NCI-H2081 treated with DMSO at 0.1 percent for 48 hours (cell line): ENCODE measurements at regions not wholly inside any gene's neighbourhood (a gene's known extent, or its start where the extent isn't known, plus 50 kb on each side); places are given as distances from the start of the nearest gene placed in this dataset.

ENCODE experiments used
- DNase-seq: peaks from one replicate; lab custom pipeline; 2025; lab: John Stamatoyannopoulos, UW

DNA sequence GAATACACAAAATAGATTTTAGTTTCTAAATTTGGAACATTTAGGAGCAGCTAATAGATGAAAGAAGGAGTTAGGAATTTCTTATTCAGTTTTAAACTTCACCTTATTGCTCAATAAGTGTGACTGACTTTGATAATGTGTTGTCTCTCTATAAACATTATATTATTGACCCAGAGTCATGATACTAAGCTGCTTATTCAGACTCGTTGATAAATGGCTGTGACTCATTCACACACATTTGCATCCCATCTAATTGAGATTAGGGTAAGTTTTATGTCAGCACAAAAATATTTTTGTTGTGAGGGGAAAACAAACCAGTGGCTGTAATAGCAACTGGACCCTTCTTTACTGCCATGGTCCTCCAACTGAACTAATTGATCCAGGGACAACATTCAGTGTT, 137.6 kb downstream of the GOLIM4 start:
- DNase-seq: no peak

DNA sequence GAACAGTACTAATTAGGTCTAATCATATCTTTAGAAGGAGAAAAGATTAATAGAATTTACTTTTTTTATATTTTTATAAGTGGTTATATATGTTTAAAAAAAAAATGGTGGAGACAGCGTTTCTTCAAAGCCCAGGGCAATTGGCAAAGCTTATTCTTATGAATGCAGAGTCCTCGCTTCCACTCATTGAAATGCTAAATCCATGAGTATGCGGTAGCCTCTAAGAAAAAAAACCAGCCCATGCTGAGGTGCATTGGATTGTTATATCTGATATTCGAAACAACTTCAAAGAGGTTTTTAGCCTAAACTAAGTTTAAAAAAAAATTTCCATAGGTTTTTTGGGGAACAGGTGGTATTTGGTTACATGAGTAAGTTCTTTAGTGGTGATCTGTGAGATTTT, 142.8 kb downstream of the GOLIM4 start:
- no peak for DNase-seq

DNA sequence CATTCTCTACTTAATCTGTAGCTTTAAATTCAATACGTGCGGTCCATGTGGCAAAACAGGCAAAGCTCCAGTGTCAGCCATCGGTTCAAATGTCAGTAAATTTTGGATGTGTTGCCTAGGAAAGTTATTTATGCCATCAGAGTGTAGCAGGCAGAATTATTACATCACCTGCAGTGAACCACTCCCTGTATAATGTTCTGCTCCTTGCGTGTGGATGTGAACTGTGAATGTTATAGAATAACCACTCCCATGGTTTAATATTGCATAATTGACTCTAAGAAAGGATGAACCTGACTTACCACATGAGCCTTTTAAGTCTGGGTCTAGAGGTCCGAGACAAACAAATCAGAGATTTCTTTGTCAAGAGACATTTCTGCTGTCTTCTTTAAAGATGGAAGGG, 145.5 kb downstream of the GOLIM4 start:
- no peak for DNase-seq

DNA sequence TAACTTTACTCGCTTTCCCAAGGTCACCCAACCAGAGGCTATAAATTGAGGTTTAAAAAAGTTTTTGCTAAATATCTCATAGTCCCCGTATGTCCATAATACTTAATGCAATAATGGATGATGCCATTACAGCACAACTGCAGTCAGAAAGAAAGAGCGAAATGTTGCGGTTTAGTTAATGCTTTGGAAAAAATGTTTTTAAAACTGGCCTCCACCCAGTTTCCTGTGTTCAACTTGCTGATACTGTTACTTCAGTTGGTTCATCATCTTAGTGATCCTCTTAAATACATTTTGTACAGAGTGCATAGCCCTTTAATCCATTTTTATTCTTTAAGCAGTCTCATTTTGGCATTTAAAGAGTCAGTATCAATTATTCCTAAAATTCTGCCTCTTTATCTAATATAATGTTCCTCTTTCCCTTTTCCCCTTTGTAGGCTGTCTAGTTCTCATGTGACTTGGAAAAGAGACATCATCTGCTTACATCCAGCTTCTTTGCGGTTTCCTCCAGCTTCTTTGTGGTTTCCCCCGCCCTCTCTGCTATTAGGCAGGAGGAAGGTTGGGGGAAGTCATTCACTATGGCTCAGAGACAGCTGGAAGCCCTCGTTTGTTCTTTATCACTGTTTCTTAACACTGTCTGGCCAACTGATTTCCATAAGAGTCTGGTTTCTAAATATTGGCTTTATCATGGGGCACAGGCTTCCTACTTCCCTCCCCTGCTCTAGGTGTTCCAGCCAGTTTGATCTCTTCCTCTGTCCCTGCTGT, 154.3 kb downstream of the GOLIM4 start:
- no peak for DNase-seq

DNA sequence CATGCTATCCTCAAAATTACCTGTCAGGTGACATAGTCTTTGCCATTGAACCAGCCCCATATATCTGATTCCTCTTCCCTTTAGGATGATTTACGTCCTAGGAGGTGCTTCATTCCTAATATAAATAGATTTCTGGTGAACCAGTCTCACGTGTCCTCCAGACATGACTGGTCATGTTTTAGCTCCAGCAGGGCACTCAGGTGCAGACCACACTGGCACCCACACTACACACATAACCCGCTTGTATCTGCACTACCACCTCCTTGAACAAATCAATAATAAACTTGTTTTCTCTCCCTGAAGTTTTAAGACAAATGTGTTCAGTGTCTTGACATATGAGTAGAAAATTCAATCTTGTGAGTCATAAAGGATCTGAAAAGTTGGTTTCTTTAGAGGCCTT, 155.5 kb downstream of the GOLIM4 start:
- DNase-seq: no peak

DNA sequence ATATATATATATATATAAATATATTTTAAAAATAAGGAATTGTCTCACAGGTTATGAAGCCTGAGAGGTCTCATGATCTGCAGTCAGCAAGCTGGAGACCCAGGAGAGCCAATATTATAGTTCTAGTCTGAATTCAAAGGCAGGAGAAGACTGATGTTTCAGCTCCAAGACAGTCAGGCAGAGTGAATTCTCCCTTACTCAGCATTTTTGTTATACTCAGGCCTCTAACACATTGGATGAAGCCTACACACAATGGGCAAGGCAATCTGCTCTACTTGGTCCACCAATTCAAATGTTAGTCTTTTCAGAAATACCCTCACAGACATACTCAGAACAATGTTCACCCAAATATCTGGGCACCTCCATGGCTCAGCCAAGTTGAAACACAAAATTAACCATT, 157.2 kb downstream of the GOLIM4 start:
- no peak for DNase-seq

DNA sequence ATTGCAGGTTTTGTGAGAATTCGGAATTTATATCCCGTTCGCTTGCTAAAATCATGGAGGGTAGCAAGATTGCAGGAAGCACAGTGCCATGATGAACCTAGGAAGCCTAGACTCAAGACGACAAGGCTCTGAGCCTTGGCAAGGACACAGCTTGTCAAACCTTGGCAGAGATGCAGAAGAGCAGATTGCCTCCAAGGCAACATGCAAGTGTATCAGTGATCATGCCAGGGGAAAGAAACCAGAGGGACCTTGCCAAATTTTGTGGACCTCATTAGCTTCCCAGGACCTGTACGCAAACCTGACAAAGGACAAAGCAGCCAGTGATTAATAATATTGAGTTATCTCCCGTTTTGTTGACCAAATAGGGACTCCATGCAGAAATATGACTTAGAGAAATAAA, 159.7 kb downstream of the GOLIM4 start:
- peak; percentile 29 for DNase-seq

DNA sequence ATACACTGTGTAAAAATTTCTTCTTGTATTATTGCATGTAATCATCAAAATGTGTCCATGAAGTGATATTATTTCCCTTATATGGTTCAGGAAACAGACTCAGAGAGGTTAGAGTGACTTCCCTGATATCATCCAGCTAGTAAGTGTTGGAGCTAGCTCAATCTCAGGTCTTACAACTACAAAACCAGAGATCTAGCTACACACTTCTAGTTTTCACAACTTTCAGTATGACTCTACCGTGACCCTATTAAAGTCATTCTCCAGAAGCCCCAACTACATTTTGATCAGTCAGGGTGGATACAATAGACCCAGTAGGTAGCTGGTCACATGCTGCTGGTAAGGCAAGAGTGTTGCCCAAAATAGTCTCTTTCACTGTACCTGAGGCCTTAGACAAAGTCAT, 165.3 kb downstream of the GOLIM4 start:
- DNase-seq: no peak

DNA sequence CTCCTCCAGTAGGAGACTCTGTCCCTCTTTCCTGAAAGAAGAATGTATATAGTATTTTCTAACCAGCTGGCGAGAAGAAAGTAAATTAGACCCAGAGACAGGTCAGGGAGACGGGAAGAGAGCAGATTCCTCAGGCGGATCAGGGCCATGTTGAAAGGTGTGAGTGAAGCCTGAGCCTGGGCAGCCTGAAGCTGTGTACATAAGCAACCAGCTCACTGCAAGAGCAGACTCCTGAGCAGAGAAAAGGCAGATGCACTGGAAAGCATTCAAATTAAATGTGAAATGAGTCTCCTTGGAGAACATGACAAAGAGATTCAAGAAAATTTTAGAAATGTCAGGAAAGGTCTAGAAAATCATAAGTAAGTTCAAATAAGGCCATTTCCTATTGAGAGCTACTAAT, 165.8 kb downstream of the GOLIM4 start:
- DNase-seq: no peak

DNA sequence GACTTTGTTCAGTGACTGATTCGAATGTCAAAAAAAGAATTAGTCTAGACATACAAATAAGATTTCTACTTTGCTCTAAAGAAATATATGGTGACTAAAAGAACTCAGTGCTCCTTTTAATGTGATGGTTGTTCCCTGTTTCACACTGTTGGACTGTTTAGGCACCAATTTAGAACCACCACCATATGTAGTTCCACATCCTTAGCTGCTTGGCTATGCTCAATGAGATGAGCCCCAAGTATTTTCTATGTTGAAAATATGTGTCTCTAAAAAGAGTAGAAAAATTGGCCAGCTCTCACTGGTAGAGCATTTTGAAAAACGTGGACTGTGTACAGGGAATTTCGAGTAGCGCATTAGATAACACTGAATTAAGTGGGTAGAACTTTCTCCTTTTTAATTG, 167.3 kb downstream of the GOLIM4 start:
- DNase-seq: no peak

DNA sequence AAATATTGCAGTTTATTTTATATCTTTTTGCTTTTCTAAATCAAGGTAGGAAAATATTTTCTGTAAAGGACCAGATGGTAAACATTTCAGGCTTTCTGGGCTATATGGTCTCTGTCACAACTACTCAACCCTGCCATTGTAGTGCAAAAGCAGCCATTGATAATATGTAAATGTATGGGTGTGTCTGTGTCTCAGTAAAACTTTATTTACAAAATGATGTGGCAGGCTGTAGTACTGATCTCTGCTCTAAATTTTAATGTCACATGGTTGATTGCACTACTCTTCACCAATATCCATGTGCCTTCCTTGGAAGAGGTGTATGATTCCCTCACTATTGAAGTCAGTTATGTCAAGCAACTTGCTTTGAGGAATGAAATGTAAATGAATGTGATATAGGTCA, 175.0 kb downstream of the GOLIM4 start:
- DNase-seq: no peak

DNA sequence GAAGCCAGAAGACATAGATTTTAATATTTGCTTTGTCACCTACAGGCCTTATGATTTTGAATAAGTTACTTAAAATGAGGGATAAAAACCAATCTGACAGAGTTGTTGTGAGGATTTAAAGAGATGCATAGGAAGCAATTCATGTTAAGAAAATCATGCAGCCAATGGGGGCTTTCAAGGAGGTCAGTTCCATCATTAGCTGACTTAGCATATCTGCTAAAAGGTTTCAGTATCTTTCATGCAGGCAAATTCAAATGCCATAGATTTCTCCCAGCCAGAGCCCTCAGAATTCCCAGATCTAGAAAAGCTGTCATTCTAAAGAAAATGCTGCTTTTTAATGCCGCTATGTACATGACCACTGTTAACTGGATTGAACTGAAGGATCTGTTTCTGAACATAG, 176.1 kb downstream of the GOLIM4 start:
- DNase-seq: no peak

DNA sequence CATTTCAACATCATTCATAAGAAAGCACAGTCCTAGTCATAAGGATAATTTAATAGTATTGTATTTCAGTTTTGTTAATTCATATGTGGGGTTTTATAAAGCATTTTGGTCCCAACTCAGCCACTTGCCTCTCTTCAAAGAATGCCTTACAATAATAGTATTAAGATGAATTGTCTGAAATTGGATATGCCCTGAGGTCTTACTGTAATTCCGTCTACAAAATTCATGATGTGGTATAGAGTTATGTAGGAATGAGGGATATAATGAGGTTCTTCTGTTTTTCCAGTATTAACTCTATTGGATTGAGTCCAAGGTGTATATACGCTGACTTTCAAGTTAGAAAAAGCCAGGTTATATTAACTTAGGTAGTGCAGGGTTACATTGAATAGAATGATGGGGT, 177.0 kb downstream of the GOLIM4 start:
- no peak for DNase-seq

DNA sequence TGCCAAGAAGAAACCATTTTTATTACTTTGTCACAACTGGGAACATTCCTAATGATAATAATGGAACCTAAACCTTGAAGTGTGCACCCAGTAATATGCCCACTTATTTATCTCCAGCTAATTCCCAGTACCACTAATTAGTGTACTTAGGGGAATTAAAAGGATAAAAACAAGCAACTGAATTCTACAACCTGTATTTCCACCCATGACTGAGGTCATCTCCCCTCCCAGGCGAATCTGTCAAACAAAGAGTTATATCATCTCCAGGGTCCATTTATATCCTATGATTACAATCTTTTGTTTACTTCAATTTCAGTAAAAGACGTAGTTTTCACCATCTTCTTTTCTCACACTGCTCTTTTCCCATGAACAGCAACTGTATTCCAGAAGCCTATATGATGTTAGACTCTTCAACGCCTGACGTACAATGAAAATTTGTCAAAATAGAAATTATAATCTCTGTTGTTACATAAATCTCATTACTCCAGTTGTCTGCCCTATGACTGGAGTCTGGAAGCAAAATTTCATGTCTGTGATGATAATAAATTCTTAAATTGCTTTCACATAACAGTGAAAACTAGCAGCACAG, 177.6 kb downstream of the GOLIM4 start:
- no peak for DNase-seq

DNA sequence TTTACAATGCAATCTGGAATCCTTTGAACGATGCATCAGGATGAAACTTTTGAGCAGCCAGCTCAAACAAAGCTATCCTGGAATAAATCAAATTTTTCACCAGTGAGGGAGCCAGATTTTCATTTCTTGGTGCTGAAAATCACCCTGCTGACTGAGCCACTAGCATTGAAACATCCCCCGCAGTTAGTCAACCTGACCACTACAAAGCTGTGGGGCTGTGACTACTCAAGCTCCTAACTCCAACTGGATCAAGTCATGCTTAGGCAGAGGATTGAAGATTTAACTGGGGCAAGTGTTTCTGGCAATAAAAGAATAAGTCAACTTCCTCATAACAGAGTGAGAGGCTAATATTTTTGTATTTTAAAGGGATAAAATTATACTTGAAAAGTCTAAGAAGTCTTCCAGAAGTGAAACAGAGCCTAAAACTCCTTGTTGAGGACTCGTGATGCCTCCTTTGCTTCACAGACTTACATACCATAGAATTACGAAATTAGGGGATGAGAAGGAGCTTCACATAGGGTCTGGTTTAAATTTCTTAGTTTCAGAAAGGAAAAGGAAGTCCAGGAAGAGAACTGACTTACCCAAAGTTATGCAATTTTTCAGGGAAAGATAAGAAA, 177.8 kb downstream of the SERPINI1 start:
- no peak for DNase-seq

DNA sequence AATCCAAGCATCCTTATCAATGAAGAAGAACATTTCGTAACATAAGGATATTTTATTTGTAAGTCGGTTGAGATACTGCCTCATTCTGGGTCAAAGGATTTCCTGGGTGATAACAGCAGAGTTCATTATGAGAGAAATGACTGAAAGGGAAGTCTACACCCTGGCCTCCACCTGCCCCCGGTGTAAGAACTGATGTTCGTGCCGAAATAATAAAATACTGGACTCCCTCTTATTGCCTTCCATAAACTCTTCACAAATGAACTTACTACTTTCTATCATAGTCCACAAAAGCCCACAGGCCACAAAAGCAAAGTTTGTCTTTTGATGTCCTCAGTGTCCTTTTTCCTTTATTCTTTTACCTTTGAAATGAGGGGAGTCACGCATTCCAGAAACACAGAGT, 174.4 kb downstream of the SERPINI1 start:
- DNase-seq: no peak

DNA sequence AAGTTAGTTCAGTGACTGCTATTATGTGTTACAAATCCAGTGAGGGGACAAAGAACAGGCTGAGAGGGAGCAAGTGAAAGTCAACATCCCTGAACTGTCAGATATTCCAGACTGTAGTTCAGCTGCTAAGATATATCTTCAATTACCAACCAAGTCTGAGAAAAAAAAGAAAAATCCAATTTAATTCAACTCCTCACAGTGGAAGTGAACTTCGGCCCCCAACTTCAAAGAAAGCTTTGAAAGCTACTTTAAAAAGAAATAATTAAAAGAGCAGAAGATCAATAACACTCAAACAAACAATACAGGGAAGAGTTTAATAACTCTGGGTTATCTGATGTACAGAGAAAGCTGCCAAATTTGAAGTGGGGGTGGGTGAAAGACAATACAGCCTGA, 174.0 kb downstream of the SERPINI1 start:
- DNase-seq: no peak

DNA sequence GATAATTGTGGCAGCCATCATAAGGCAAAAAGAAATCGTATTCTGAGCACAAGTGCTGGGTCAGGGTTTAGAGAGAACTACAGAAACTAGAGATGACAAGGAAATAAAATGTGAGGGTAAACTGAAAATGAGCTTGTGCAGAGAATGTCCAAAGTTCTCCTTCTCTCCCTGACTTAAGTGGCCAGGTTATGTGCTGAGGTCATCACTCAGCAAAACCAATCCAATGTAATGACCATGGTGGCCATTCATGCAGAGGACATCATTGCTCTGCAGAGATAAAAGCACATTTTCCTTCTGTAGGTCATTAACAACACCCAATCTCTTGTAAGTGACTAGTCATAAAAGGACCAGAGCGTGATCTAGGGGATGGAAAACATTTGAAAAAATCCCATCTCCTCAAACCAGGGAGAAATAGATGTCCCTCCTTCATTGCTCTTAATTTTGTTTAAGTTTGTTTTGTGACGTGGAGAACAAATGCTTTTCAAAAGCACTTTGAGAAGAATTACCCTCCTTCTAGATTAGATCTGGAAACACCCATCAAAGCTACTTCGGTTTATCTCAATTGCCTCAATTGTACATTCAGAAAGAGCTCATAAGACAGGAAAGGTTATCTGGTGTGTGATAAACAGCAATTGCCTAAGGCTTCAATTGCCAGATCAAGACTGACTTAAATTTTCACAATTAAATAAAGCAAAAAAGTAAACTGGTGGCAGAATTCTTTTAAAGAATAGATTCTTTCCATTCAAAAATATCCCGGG, 173.4 kb downstream of the SERPINI1 start:
- no peak for DNase-seq

DNA sequence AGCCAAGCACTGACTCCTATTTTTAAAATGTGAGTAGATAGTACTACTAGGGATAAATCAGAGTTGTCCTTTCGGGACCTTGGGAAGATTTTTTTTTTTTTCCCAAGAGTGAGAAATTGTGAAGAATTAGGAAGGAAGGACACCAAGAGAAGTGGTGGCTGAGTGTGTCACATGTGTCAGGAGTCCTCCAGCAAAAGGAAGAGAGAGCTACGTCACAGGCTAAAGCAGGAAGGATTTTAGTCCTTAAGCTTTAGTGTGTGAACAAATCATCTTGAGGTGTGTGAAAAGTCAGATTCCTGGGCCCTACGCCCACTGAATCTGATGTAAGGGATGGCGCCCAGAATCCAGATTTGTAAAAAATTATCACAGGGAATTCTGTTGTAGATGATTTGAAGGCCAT, 172.7 kb downstream of the SERPINI1 start:
- no peak for DNase-seq

DNA sequence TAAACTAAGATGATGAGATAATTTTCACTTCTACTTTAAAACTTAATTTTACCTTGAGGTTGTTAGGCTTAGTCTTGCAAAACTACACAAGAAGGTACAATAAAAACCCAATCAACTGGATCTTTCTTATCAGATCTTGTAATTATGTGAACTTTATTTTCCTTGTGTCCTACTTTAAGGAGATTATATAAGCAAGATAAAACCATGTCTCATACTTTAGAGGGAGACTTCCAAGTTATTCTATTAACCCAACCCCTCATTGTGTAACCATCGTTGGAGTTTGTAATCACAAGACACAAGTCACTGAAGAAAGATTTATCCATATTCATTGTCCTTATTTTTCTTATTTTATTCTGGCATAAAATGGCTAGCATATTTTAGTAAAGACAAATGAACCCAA, 165.6 kb downstream of the SERPINI1 start:
- DNase-seq: no peak

DNA sequence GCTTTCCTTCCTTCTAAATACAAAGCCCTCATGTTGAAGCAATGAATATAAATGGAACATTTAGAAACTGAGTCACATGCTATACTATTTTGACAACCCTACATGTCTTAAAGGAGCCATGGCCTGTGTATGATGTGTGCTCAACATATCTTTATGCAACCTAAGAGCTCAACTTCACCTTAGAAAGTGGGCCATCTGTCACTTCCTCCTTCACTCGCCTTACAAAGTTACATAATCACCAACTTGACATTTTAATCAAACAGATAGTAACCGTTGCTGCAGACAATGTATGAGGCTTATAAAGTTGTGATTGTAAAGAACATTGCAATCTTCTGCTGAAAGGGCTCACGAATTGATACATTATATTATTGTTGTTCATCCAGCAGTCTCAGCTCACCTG, 163.6 kb downstream of the SERPINI1 start:
- DNase-seq: no peak

DNA sequence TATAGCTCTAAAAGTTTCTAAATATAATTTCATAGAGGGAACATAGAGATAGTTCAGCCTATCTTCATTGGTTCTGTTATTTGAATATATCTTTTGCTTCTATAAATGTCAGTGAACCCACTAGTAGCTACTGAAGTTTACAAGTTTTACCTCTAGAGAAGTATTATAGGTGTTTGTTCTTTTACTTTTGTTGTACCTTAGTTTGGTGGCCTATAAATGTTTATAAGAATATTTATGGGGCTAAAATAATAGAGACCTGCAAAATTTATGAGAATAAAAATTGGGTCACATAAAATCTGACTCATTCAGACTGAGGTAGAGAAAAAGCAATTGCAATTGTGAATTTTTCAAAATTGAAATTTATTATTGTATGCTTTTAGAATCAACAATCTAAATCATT, 162.6 kb downstream of the SERPINI1 start:
- no peak for DNase-seq

DNA sequence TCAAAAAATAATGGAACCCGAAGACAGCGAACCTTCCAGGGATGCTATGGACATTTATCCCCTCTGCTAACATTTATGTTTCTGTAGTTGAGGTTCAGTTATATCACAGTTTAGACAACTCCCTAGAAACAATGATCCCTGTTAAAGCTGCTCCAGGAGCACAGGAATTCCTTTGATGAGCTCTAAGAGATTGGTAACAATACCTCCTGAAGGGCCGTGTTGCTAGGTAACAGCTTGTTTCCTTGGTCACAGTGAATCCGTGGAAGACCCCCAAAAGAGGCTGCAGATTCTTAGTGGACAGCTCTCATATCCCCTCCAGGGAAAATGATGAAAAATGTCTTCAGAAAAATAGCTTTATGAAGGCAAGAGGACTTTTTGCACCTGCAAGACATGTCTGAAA, 160.2 kb downstream of the SERPINI1 start:
- DNase-seq: no peak
